ENCODE measurements at regions not wholly inside any gene's neighbourhood (a gene's known extent, or its start where the extent isn't known, plus 50 kb on each side); places are given as distances from the start of the nearest gene placed in this dataset.

DNA sequence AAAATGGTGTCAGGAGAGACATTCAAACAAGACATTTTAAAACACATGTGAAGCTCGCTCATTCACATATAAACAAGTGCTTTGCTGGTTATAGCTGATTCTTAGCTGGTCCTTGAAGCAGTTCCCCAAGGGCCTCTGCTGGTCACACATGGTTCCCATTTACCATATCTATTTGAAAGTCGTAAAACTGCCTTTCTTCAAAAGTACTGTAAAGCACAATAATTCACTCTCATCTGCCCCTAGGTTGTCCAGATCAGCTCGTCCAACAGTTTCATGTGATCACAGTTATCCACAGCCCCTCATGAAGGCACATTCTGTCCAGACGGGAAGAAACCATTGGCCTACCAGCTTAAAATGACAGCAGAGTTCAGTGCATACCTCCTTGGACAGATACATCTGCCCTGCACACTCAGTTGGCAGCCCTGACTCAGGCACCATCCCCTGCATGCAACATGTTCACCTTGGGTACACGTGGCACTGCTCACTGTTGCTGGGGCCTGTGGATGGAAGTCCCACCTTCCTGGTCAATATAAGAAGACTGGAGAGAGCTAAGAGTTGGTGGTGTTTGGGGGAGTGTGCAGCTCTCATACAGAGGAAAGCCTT, 108.0 kb upstream of the HAAO start:
- TF ChIP-seq, protein P1, sequence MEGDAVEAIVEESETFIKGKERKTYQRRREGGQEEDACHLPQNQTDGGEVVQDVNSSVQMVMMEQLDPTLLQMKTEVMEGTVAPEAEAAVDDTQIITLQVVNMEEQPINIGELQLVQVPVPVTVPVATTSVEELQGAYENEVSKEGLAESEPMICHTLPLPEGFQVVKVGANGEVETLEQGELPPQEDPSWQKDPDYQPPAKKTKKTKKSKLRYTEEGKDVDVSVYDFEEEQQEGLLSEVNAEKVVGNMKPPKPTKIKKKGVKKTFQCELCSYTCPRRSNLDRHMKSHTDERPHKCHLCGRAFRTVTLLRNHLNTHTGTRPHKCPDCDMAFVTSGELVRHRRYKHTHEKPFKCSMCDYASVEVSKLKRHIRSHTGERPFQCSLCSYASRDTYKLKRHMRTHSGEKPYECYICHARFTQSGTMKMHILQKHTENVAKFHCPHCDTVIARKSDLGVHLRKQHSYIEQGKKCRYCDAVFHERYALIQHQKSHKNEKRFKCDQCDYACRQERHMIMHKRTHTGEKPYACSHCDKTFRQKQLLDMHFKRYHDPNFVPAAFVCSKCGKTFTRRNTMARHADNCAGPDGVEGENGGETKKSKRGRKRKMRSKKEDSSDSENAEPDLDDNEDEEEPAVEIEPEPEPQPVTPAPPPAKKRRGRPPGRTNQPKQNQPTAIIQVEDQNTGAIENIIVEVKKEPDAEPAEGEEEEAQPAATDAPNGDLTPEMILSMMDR (IDR thresholded peaks at IDR 0.05), result no peak
- TF ChIP-seq POLR2A (IDR thresholded peaks at IDR 0.05), result no peak

Data from body of pancreas (tissue), 4 donors.